Endothelial cell of umbilical vein (primary cell): ENCODE measurements at regions not wholly inside any gene's neighbourhood (a gene's known extent, or its start where the extent isn't known, plus 50 kb on each side); places are given as distances from the start of the nearest gene placed in this dataset.

Experiments used
- BruUV-seq: library from RNA; stranded (reverse); fragments of 400-500 nt; replicated peaks from 2 replicates; lab custom pipeline; 2021; lab: Mats Ljungman, UMichigan
- CTCF ChIA-PET: fragments of 300-600, 350-600 bp; sonication (Branson Sonifier 250); formaldehyde crosslinking; loops from one replicate; lab custom pipeline; 2021; ENCODE audit warnings: antibody characterized with exemption, inconsistent platforms; lab: Charles Lee
- POLR2A ChIA-PET: fragments of 300-600, 350-600 bp; sonication (Branson Sonifier 250); formaldehyde crosslinking; loops from one replicate; lab custom pipeline; 2021; ENCODE audit warnings: antibody characterized with exemption, inconsistent platforms; lab: Charles Lee
- DNase-seq: peaks from one replicate; pipeline ENCODE4 v3.0.0-alpha.2; 2011; ENCODE audit warnings: low read depth, low spot score
- FAIRE-seq: peaks from 2 replicates; lab custom pipeline; 2011; peaks lifted over from hg19 to GRCh38; lab: Jason Lieb, UNC
- H2AFZ ChIP-seq: 2 replicates; pipeline ENCODE4 v1.6.0; 2012; ENCODE audit warnings: low read depth, low read length, control low read depth, inconsistent platforms
- H3K27ac ChIP-seq: 2 replicates; pipeline ENCODE4 v1.5.1; 2011; ENCODE audit warnings: low read depth, mild to moderate bottlenecking, control low read depth, low read length, moderate library complexity; ENCODE audit not compliant: insufficient read depth
- H3K27me3 ChIP-seq, 2 experiments: 2 replicates each; pipeline versions ENCODE4 v1.6.0 to v1.6.1; 2011; ENCODE audit warnings: low read length in 2 of 2, mixed read lengths in 1 of 2; ENCODE audit not compliant: control insufficient read depth in 2 of 2, insufficient read depth in 2 of 2
- H3K36me3 ChIP-seq, 2 experiments: 2 replicates in 1 of 2; 3 replicates in 1 of 2; pipeline ENCODE4 v1.5.1; 2011; ENCODE audit warnings: low read length in 2 of 2, mild to moderate bottlenecking in 1 of 2, moderate library complexity in 1 of 2; ENCODE audit not compliant: control insufficient read depth in 2 of 2, insufficient read depth in 2 of 2; ENCODE audit errors: extremely low read depth in 1 of 2
- H3K4me1 ChIP-seq: 3 replicates; pipeline ENCODE4 v1.5.1; 2011; ENCODE audit warnings: mild to moderate bottlenecking, low read length; ENCODE audit not compliant: control insufficient read depth, insufficient read depth; ENCODE audit errors: extremely low read depth
- H3K4me2 ChIP-seq: 2 replicates; pipeline ENCODE4 v1.6.1; 2011; ENCODE audit warnings: low read length, control low read depth, mixed read lengths; ENCODE audit not compliant: insufficient read depth
- H3K4me3 ChIP-seq, 3 experiments: fragments of 200-600 bp in 1 of 3; sonication (generic), shearing (Covaris generic) in 1 of 3; replicated peaks in 1 of 3; 2 replicates each; pipeline ENCODE4 v1.5.1; 2011 to 2016; ENCODE audit warnings: control low read depth in 3 of 3, low read length in 3 of 3, mild to moderate bottlenecking in 2 of 3, inconsistent platforms in 1 of 3, low read depth in 1 of 3, moderate library complexity in 1 of 3; ENCODE audit not compliant: insufficient read depth in 1 of 3
- H3K79me2 ChIP-seq: 2 replicates; pipeline ENCODE4 v1.6.0; 2012; ENCODE audit warnings: low read length, inconsistent platforms; ENCODE audit not compliant: control insufficient read depth, insufficient read depth
- H3K9ac ChIP-seq: replicated peaks from 2 replicates; pipeline ENCODE3; 2011; ENCODE audit warnings: low read length, control low read depth; ENCODE audit not compliant: insufficient read depth; ENCODE audit errors: extremely low read depth
- H3K9me1 ChIP-seq: replicated peaks from 3 replicates; pipeline ENCODE4 v1.6.0; 2011; ENCODE audit warnings: mild to moderate bottlenecking, low read length; ENCODE audit not compliant: control insufficient read depth, insufficient read depth; ENCODE audit errors: extremely low read depth
- H3K9me3 ChIP-seq: replicated peaks from 2 replicates; pipeline ENCODE4 v1.5.1; 2012; ENCODE audit warnings: low read length, inconsistent platforms; ENCODE audit not compliant: control insufficient read depth, insufficient read depth
- H4K20me1 ChIP-seq: replicated peaks from 2 replicates; pipeline ENCODE3; 2011; ENCODE audit warnings: mild to moderate bottlenecking, low read length; ENCODE audit not compliant: control insufficient read depth, insufficient read depth; ENCODE audit errors: extremely low read depth
- CTCF ChIP-seq, 2 donors: IDR thresholded peaks; 1 replicate in 1 of 2; 2 replicates in 1 of 2; pipeline ENCODE4 v1.5.1; 2011; ENCODE audit warnings: low read length in 2 of 2, mild to moderate bottlenecking in 2 of 2, moderate library complexity in 2 of 2, control low read depth in 1 of 2, inconsistent platforms in 1 of 2, low read depth in 1 of 2; ENCODE audit not compliant: insufficient read depth in 1 of 2; ENCODE audit errors: extremely low read depth in 1 of 2
- EZH2 ChIP-seq: IDR thresholded peaks from 2 replicates; pipeline ENCODE4 v1.6.1; 2012; ENCODE audit warnings: borderline replicate concordance, low read depth, mild to moderate bottlenecking, moderate library complexity, low read length, inconsistent platforms; ENCODE audit not compliant: severe bottlenecking
- FOS ChIP-seq: IDR thresholded peaks from 2 replicates; pipeline ENCODE4 v1.6.1; 2011; ENCODE audit warnings: mild to moderate bottlenecking, low read length, moderate library complexity, borderline replicate concordance; ENCODE audit not compliant: insufficient read depth
- GATA2 ChIP-seq: IDR thresholded peaks from 2 replicates; pipeline ENCODE4 v1.7.0; 2011; ENCODE audit warnings: low read depth, mild to moderate bottlenecking, moderate library complexity, mixed read lengths, low read length; ENCODE audit not compliant: insufficient read length, insufficient read depth
- JUN ChIP-seq: IDR thresholded peaks from 2 replicates; pipeline ENCODE4 v1.6.1; 2011; ENCODE audit warnings: borderline replicate concordance, low read depth; ENCODE audit not compliant: insufficient read length, insufficient read depth
- MAX ChIP-seq: IDR thresholded peaks from 2 replicates; pipeline ENCODE4 v1.6.1; 2011; ENCODE audit not compliant: insufficient read depth, insufficient read length
- MYC ChIP-seq: IDR thresholded peaks from one replicate; pipeline ENCODE4 v1.6.1; 2011; ENCODE audit warnings: mild to moderate bottlenecking, low read depth, low read length
- POLR2A ChIP-seq: IDR thresholded peaks from 2 replicates; pipeline ENCODE4 v1.6.1; 2012; ENCODE audit warnings: low read depth, mild to moderate bottlenecking, control low read depth, low read length
- POLR2AphosphoS5 ChIP-seq: IDR thresholded peaks from 2 replicates; pipeline ENCODE4 v1.6.1; 2012; ENCODE audit warnings: low read depth, mild to moderate bottlenecking, control low read depth, low read length, moderate library complexity; ENCODE audit not compliant: insufficient read depth
- dilution Hi-C: fragments of 300-500 bp; cut with MboI; formaldehyde crosslinking; loops from one replicate; pipeline ENCODE4 v1.15.0; 2019; ENCODE audit warnings: low sequenced_read_pairs; ENCODE audit not compliant: extremely low pct_ligation_motif_present
- intact Hi-C: fragments of 100-400 bp; cut with micrococcal nuclease; formaldehyde crosslinking; loops from one replicate; pipeline ENCODE4 v1.10.0; 2022

GRCh38 chrX:138008281-138008680, 442.4 kb downstream of the ZIC3 start:
- no peaks in the 10 kb centered on the region for H3K9me1 ChIP-seq
- no TSS peak for BruUV-seq
- intact Hi-C loops: no loop called here

GRCh38 chrX:138011468-138011867, 445.5 kb downstream of the ZIC3 start:
- dilution Hi-C loops: no loop called here

More at GRCh38 chrX:138008281-138008680, 442.4 kb downstream of the ZIC3 start:
- Histone ChIP-seq H3K9ac (no peak overlapping the region), H3K27me3 (no peaks in the 10 kb centered on the region), H2AFZ (no peak overlapping the region), H3K27ac (no peak overlapping the region), H4K20me1 (no peaks in the 10 kb centered on the region), H3K4me3 (no peak overlapping the region), H3K4me1 (no peaks in the 10 kb centered on the region), H3K9me3 (no peaks in the 10 kb centered on the region), H3K4me2 (no peak overlapping the region), H3K36me3 (no peaks in the 10 kb centered on the region), H3K79me2 (no peaks in the 10 kb centered on the region)
- FAIRE-seq (no peak), DNase-seq (no peak)
- POLR2A ChIA-PET: no interaction called here
- dilution Hi-C loops: no loop called here
- TF ChIP-seq MAX (no peak), MYC (no peak), POLR2AphosphoS5 (no peak), EZH2 (no peak), FOS (no peak)
- CTCF ChIA-PET: no interaction called here

More at GRCh38 chrX:138011468-138011867, 445.5 kb downstream of the ZIC3 start:
- Histone ChIP-seq H3K27ac (no peak overlapping the region), H3K9me1 (no peaks in the 10 kb centered on the region), H3K4me2 (no peak overlapping the region), H2AFZ (no peak overlapping the region), H3K27me3 (no peaks in the 10 kb centered on the region), H3K9me3 (no peaks in the 10 kb centered on the region), H4K20me1 (no peaks in the 10 kb centered on the region), H3K4me3 (no peak overlapping the region), H3K79me2 (no peaks in the 10 kb centered on the region), H3K9ac (no peak overlapping the region), H3K36me3 (no peaks in the 10 kb centered on the region), H3K4me1 (no peaks in the 10 kb centered on the region)
- ChIA-PET POLR2A (no interaction called here), CTCF (no interaction called here)
- BruUV-seq: no TSS peak
- intact Hi-C loops: no loop called here
- no peak for FAIRE-seq
- no peak for DNase-seq
- TF ChIP-seq EZH2 (no peak), FOS (no peak), CTCF (IDR thresholded peaks at IDR 0.05; ENCODE audit: extremely low read depth in 1 of 2, insufficient read depth in 1 of 2, low read depth in 1 of 2, low read length in 2 of 2) (no peak), GATA2 (no peak), POLR2A (no peak), POLR2AphosphoS5 (no peak), JUN (no peak)
